ENCODE measurements at regions not wholly inside any gene's neighbourhood (a gene's known extent, or its start where the extent isn't known, plus 50 kb on each side); places are given as distances from the start of the nearest gene placed in this dataset.

DNA sequence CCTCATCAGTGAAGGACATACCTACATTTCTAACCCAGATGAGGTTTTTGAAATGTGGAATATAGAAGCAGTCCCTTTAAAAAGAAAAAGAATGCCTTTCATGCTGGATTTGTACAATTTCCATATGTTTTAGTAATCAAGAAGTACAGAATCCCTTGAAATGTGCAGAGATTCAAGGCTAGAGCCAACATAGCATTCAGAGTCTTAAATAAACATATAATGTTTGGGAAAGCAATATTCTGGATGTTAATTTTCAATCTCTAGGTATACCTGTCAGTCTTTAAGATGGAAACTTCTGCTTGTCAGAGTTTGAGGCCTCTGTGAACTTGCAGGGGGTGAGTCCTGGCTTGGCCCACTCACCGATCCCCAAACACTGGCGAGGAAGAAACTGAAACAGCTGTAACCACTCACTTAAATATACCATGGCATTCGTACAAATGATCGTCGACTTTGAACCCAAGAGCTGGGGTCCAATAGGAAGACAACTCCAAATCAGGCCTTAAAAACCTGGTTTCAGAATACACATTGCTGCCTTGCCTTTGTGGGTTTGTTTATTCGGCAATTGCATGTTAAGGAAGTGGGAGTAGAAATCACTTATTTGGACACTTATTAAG, 132.8 kb upstream of the NCK2 start:
- Histone ChIP-seq H3K79me2 (ENCODE audit: control insufficient read depth, insufficient read depth, low read length) (no peaks in the 10 kb centered on the region), H3K4me3 (ENCODE audit: control extremely low read depth in 1 of 5, extremely low read depth in 1 of 5, insufficient read depth in 1 of 5, low read depth in 2 of 5, low read length in 4 of 5) (no peak overlapping the region), H3K9ac (ENCODE audit: low read length) (no peak overlapping the region), H3K4me2 (replicated peaks; ENCODE audit: low read depth, low read length, poor library complexity, severe bottlenecking) (no peak overlapping the region), H2AFZ (ENCODE audit: insufficient read depth, low read depth, low read length, poor library complexity, severe bottlenecking) (no peak overlapping the region), H3K27me3 (replicated peaks in 1 of 4; ENCODE audit: control extremely low read depth in 1 of 4, control insufficient read depth in 3 of 4, insufficient read depth in 4 of 4, low read length in 3 of 4) (no peaks in the 10 kb centered on the region), H3K27ac (ENCODE audit: low read length in 2 of 2) (no peak overlapping the region), H3K9me3 (ENCODE audit: control extremely low read depth in 1 of 3, control insufficient read depth in 2 of 3, insufficient read depth in 1 of 3, low read length in 2 of 3) (no peaks in the 10 kb centered on the region), H4K20me1 (ENCODE audit: control insufficient read depth, insufficient read depth, low read length, poor library complexity, severe bottlenecking) (no peaks in the 10 kb centered on the region), H3K4me1 (ENCODE audit: control insufficient read depth in 2 of 2, insufficient read depth in 2 of 2, low read length in 2 of 2) (no peaks in the 10 kb centered on the region), H3K36me3 (replicated peaks in 1 of 2; ENCODE audit: control extremely low read depth in 1 of 2, control insufficient read depth in 1 of 2, extremely low read depth in 1 of 2, insufficient read depth in 2 of 2, low read length in 1 of 2) (no peaks in the 10 kb centered on the region)
- no peak overlapping the region for H3K4me3 Mint-ChIP-seq
- intact Hi-C loops (cut with micrococcal nuclease) = no loop called here
- no peak overlapping the region for H3K27ac Mint-ChIP-seq
- no peaks in the 10 kb centered on the region for H3K4me1 Mint-ChIP-seq
- POLR2A ChIA-PET = no interaction called here
- TF ChIP-seq, protein P1, sequence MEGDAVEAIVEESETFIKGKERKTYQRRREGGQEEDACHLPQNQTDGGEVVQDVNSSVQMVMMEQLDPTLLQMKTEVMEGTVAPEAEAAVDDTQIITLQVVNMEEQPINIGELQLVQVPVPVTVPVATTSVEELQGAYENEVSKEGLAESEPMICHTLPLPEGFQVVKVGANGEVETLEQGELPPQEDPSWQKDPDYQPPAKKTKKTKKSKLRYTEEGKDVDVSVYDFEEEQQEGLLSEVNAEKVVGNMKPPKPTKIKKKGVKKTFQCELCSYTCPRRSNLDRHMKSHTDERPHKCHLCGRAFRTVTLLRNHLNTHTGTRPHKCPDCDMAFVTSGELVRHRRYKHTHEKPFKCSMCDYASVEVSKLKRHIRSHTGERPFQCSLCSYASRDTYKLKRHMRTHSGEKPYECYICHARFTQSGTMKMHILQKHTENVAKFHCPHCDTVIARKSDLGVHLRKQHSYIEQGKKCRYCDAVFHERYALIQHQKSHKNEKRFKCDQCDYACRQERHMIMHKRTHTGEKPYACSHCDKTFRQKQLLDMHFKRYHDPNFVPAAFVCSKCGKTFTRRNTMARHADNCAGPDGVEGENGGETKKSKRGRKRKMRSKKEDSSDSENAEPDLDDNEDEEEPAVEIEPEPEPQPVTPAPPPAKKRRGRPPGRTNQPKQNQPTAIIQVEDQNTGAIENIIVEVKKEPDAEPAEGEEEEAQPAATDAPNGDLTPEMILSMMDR (IDR thresholded peaks at IDR 0.05) = no peak
- TF ChIP-seq EZH2 (IDR thresholded peaks at IDR 0.05; ENCODE audit: borderline replicate concordance, insufficient read depth, low read depth, low read length, poor library complexity, severe bottlenecking) = no peak
- H3K9me3 Mint-ChIP-seq (ENCODE audit: insufficient read depth) = no peaks in the 10 kb centered on the region
- CTCF ChIA-PET = no interaction called here
- DNase-seq (no peak), ATAC-seq (ENCODE audit: low read depth) (no peak)
- WGBS (ENCODE audit: insufficient coverage) = 100% methylated on average over 2 of the region's 6 CpGs
- no peaks in the 10 kb centered on the region for H3K27me3 Mint-ChIP-seq

DNA sequence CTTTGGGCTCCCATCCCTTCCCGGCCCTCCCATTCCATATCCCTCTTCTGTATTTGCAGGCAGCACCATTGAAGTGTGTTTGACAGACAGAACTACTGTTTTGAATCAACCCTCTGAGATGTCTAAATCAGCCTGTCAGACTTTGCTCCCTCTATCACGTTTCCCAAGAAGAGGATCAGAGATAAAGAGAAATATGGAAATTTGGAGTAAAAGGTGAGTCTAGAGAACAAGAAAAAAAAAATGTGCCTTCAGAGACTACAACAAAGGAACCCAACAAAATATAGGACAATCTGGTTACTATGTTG, 133.4 kb upstream of the NCK2 start:
- H3K27ac Mint-ChIP-seq = no peak overlapping the region
- H3K9ac ChIP-seq (ENCODE audit: low read length) = no peak overlapping the region
- no peaks in the 10 kb centered on the region for H3K4me1 Mint-ChIP-seq
- DNase-seq (no peak), ATAC-seq (ENCODE audit: low read depth) (no peak)
- H3K27me3 ChIP-seq (replicated peaks in 1 of 4; ENCODE audit: control extremely low read depth in 1 of 4, control insufficient read depth in 3 of 4, insufficient read depth in 4 of 4, low read length in 3 of 4) = no peaks in the 10 kb centered on the region
- no peak overlapping the region for H3K4me3 Mint-ChIP-seq
- no CpG with 5 or more reads among the region's 2 CpGs for WGBS (ENCODE audit: insufficient coverage)
- no peaks in the 10 kb centered on the region for H3K9me3 ChIP-seq (ENCODE audit: control extremely low read depth in 1 of 3, control insufficient read depth in 2 of 3, insufficient read depth in 1 of 3, low read length in 2 of 3)
- H3K79me2 ChIP-seq (ENCODE audit: control insufficient read depth, insufficient read depth, low read length) = no peaks in the 10 kb centered on the region
- intact Hi-C loops (cut with micrococcal nuclease) = no loop called here
- no peak overlapping the region for H3K27ac ChIP-seq (ENCODE audit: low read length in 2 of 2)
- H3K4me1 ChIP-seq (ENCODE audit: control insufficient read depth in 2 of 2, insufficient read depth in 2 of 2, low read length in 2 of 2) = no peaks in the 10 kb centered on the region
- H3K36me3 ChIP-seq (replicated peaks in 1 of 2; ENCODE audit: control extremely low read depth in 1 of 2, control insufficient read depth in 1 of 2, extremely low read depth in 1 of 2, insufficient read depth in 2 of 2, low read length in 1 of 2) = no peaks in the 10 kb centered on the region
- no peak overlapping the region for H2AFZ ChIP-seq (ENCODE audit: insufficient read depth, low read depth, low read length, poor library complexity, severe bottlenecking)
- H3K4me2 ChIP-seq (replicated peaks; ENCODE audit: low read depth, low read length, poor library complexity, severe bottlenecking) = no peak overlapping the region
- TF ChIP-seq, protein P1 (IDR thresholded peaks at IDR 0.05) = no peak
- TF ChIP-seq EZH2 (IDR thresholded peaks at IDR 0.05; ENCODE audit: borderline replicate concordance, insufficient read depth, low read depth, low read length, poor library complexity, severe bottlenecking) = no peak
- POLR2A ChIA-PET = no interaction called here
- CTCF ChIA-PET = no interaction called here
- H3K4me3 ChIP-seq (ENCODE audit: control extremely low read depth in 1 of 5, extremely low read depth in 1 of 5, insufficient read depth in 1 of 5, low read depth in 2 of 5, low read length in 4 of 5) = no peak overlapping the region
- no peaks in the 10 kb centered on the region for H3K27me3 Mint-ChIP-seq
- H3K9me3 Mint-ChIP-seq (ENCODE audit: insufficient read depth) = no peaks in the 10 kb centered on the region
- no peaks in the 10 kb centered on the region for H4K20me1 ChIP-seq (ENCODE audit: control insufficient read depth, insufficient read depth, low read length, poor library complexity, severe bottlenecking)
